ENCODE measurements at regions not wholly inside any gene's neighbourhood (a gene's known extent, or its start where the extent isn't known, plus 50 kb on each side); places are given as distances from the start of the nearest gene placed in this dataset.

DNA sequence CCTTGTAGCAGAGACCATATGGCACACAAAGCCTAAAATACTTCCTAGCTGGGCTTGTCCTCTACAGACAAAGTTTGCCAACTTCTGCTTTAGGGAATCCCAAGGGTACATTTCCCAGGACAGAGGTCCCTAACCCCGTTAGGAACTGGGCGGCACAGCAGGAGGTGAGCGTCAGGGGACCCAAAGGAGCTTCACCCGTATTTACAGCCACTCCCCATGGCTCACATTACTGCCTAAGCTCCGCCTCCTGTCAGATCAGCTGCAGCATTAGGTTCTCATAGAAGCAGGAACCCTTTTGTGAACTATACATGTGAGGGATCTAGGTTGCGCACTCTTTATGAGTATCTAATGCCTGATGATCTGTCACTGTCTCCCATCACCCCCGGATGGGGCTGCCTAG lies 88.5 kb upstream of the TRPM3 start:
- intact Hi-C loops (cut with DNase I): no loop called here
- H3K27ac ChIP-seq: no peak overlapping the region
- no peaks in the 10 kb centered on the region for H3K27me3 ChIP-seq
- DNase-seq: no peak
- no peak for TF ChIP-seq CTCF (IDR thresholded peaks at IDR 0.05)
- no peaks in the 10 kb centered on the region for H3K4me1 ChIP-seq
- peaks cover 0 to 29% (median 13%) of the 10 kb centered on the region in 11 donors for H3K9me3 ChIP-seq
- H3K36me3 ChIP-seq: no peaks in the 10 kb centered on the region
- ATAC-seq: no peak
- no peak overlapping the region for H3K4me3 ChIP-seq
- 75 to 81% methylated on average over 7 of the region's 7 CpGs for WGBS, 2 donors

DNA sequence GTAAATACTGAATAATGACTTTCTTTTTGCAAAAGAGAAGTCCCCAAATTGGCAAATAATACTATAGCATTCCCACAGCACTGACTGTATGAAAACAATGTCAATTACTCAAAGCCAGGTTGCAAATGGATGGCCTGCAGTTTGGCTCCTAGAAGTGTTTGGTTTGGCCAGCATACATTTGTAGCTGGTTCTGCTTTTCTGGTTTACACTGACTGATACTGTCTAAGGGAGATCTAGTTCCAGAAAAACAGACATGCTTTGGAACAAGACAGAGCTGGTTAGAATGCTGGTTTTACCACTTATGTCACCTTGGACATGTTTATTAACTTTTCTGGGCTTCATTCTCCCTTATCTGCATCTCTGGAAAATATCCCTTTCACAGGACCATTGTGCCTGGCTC lies 81.5 kb upstream of the TRPM3 start:
- Histone ChIP-seq H3K9me3 (no peaks in the 10 kb centered on the region), H3K27me3 (no peaks in the 10 kb centered on the region), H3K36me3 (no peaks in the 10 kb centered on the region), H3K27ac (no peak overlapping the region), H3K4me1 (no peaks in the 10 kb centered on the region), H3K4me3 (no peak overlapping the region)
- no peak for TF ChIP-seq CTCF (IDR thresholded peaks at IDR 0.05)
- ATAC-seq (no peak), DNase-seq (no peak)
- intact Hi-C loops (cut with DNase I): no loop called here

GRCh38 chr9:71191708-71192107 lies 70.3 kb upstream of the TRPM3 start:
- Histone ChIP-seq H3K27ac (no peak overlapping the region), H3K4me1 (no peaks in the 10 kb centered on the region), H3K36me3 (no peaks in the 10 kb centered on the region), H3K9me3 (peaks cover 0 to 15% (median 0%) of the 10 kb centered on the region in 11 donors), H3K27me3 (no peaks in the 10 kb centered on the region), H3K4me3 (no peak overlapping the region)
- DNase-seq (no peak), ATAC-seq (no peak)
- intact Hi-C loops (cut with DNase I): no loop called here
- no peak for TF ChIP-seq CTCF (IDR thresholded peaks at IDR 0.05)
- 73% methylated on average over 3 of the region's 3 CpGs for WGBS, 2 donors

GRCh38 chr9:71183251-71183650 lies 61.8 kb upstream of the TRPM3 start:
- intact Hi-C loops (cut with DNase I): no loop called here
- Histone ChIP-seq H3K4me3 (no peak overlapping the region), H3K36me3 (no peaks in the 10 kb centered on the region), H3K9me3 (no peaks in the 10 kb centered on the region), H3K4me1 (no peaks in the 10 kb centered on the region), H3K27me3 (no peaks in the 10 kb centered on the region), H3K27ac (no peak overlapping the region)
- DNase-seq: no peak
- no peak for ATAC-seq
- 53 to 57% methylated on average over 3 of the region's 3 CpGs for WGBS, 2 donors
- TF ChIP-seq CTCF (IDR thresholded peaks at IDR 0.05): no peak

DNA sequence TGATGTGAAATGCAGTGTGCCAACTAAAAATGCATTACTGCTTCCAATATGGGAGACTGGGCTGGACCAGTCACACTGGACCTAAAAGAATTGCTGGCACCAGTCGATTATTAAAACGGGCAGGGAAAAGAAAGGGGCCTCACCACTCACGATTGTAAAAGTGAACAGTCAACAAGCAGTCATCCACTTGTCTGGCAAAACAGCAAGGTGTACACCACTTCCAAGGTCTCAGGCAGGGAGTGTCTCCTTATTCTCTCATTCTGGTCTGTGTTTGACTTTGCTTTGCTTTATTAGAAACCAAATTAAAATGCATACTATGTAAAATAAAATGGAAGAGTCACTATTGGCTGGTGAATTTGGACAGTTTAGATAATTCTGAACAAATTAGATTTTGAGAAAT lies 57.8 kb upstream of the TRPM3 start:
- no peaks in the 10 kb centered on the region for H3K4me1 ChIP-seq
- no peak overlapping the region for H3K27ac ChIP-seq

More for the DNA sequence above, 57.8 kb upstream of the TRPM3 start:
- Histone ChIP-seq H3K4me3 (no peak overlapping the region), H3K27me3 (no peaks in the 10 kb centered on the region), H3K36me3 (no peaks in the 10 kb centered on the region), H3K9me3 (no peaks in the 10 kb centered on the region)
- intact Hi-C loops (cut with DNase I): no loop called here
- WGBS, 2 donors: 80 to 81% methylated on average over 3 of the region's 3 CpGs
- DNase-seq (no peak), ATAC-seq (no peak)
- no peak for TF ChIP-seq CTCF (IDR thresholded peaks at IDR 0.05)
